ENCODE measurements at regions not wholly inside any gene's neighbourhood (a gene's known extent, or its start where the extent isn't known, plus 50 kb on each side); places are given as distances from the start of the nearest gene placed in this dataset.
A peak's percentile ranks its signal among the peaks of the same experiment; 100 is the strongest.
"Not testable (repeated sequence)": the region's sequence is repeated elsewhere in the genome, so short reads cannot be mapped to it uniquely, and the experiment has no call there.

GRCh38 chr13:22813531-22814377, 367.0 kb upstream of the SGCG start:
- DNase-seq (ENCODE audit: low read depth, low spot score): not testable (repeated sequence)

GRCh38 chr13:22814433-22814832, 366.3 kb upstream of the SGCG start:
- DNase-seq (ENCODE audit: low read depth, low spot score): not testable (repeated sequence)

- DNase-seq (ENCODE audit: low read depth, low spot score): no peak
Observed at GRCh38 chr13:22821589-22821988, 359.2 kb upstream of the SGCG start.

- DNase-seq (ENCODE audit: low read depth, low spot score): no peak
Observed at GRCh38 chr13:22825186-22825585, 355.6 kb upstream of the SGCG start.

- DNase-seq (ENCODE audit: low read depth, low spot score): peak; percentile 35
Observed at GRCh38 chr13:22828081-22828480, 352.7 kb upstream of the SGCG start.

GRCh38 chr13:22836475-22836874, 344.3 kb upstream of the SGCG start:
- peak; percentile 2 for DNase-seq (ENCODE audit: low read depth, low spot score)

GRCh38 chr13:22837980-22838647, 342.7 kb upstream of the SGCG start:
- DNase-seq (ENCODE audit: low read depth, low spot score): peak; percentile 39

GRCh38 chr13:22839603-22840530, 340.9 kb upstream of the SGCG start:
- no peak for DNase-seq (ENCODE audit: low read depth, low spot score)

GRCh38 chr13:22846551-22846950, 334.2 kb upstream of the SGCG start:
- DNase-seq (ENCODE audit: low read depth, low spot score): no peak

- DNase-seq (ENCODE audit: low read depth, low spot score): no peak
Observed at GRCh38 chr13:22848539-22849052, 332.2 kb upstream of the SGCG start.

GRCh38 chr13:22855926-22856325, 324.9 kb upstream of the SGCG start:
- no peak for DNase-seq (ENCODE audit: low read depth, low spot score)

- not testable (repeated sequence) for DNase-seq (ENCODE audit: low read depth, low spot score)
Observed at GRCh38 chr13:22858980-22859379, 321.8 kb upstream of the SGCG start.

- not testable (repeated sequence) for DNase-seq (ENCODE audit: low read depth, low spot score)
Observed at GRCh38 chr13:22859411-22859810, 321.4 kb upstream of the SGCG start.

- no peak for DNase-seq (ENCODE audit: low read depth, low spot score)
Observed at GRCh38 chr13:22861958-22862466, 318.8 kb upstream of the SGCG start.

- DNase-seq (ENCODE audit: low read depth, low spot score): no peak
Observed at GRCh38 chr13:22862478-22862877, 318.3 kb upstream of the SGCG start.

- no peak for DNase-seq (ENCODE audit: low read depth, low spot score)
Observed at GRCh38 chr13:22866221-22866620, 314.6 kb upstream of the SGCG start.

- no peak for DNase-seq (ENCODE audit: low read depth, low spot score)
Observed at GRCh38 chr13:22871231-22871630, 309.5 kb upstream of the SGCG start.

- DNase-seq (ENCODE audit: low read depth, low spot score): no peak
Observed at GRCh38 chr13:22874839-22875238, 305.9 kb upstream of the SGCG start.

GRCh38 chr13:22877421-22877820, 303.4 kb upstream of the SGCG start:
- no peak for DNase-seq (ENCODE audit: low read depth, low spot score)

GRCh38 chr13:22880741-22881720, 299.7 kb upstream of the SGCG start:
- no peak for DNase-seq (ENCODE audit: low read depth, low spot score)
